Renal cortical epithelial cell (primary cell): ENCODE measurements at regions not wholly inside any gene's neighbourhood (a gene's known extent, or its start where the extent isn't known, plus 50 kb on each side); places are given as distances from the start of the nearest gene placed in this dataset.
A peak's percentile ranks its signal among the peaks of the same experiment; 100 is the strongest.

Experiments
- DNase-seq: peaks from one replicate; pipeline ENCODE4 v3.0.0-alpha.2; 2011; ENCODE audit warnings: low read depth

DNA sequence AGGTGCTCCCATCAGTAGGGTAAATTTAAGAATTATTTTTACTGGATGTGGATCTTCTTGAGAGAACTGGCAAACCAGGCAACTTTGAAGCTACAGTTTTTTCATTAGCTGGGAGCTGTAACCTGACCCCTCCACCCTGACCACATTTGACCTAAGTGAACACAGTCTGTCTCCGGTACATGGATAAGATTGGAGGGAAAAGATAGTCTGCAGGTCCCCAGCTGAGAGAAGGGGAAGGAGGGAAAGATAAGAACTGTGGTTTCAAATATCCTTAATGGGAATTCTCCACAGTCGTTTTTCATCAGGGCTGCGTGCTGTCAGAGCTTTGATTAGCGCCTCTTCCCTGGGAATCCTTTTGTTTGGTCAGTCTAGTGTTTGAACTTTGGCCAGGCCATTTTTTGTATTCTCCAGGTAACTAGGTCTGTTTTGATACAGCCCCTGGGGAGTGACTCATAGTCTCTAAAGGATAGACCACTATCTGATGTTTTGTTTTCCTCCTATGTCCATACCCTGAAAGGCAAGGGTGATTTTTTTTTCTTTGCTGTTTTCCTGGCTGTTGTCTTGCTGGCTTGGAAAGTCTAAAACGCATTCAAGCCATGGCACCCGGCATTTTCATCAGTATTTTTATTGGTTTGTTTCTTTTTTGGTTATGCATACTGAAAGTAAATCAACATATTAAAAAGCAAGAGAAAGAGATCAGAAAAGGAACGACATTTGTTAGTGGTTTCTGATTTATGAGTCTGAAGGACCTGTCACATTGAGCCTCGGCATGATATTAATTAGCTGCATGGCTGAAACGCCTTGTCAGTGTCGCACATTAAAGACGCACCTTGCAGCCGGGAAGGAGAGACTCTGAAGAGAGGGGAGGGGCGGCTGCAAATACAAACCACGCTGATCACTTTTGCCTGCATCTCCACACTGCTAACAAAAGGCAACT lies 183.4 kb upstream of the FN1 start:
- peak; percentile 70 for DNase-seq

DNA sequence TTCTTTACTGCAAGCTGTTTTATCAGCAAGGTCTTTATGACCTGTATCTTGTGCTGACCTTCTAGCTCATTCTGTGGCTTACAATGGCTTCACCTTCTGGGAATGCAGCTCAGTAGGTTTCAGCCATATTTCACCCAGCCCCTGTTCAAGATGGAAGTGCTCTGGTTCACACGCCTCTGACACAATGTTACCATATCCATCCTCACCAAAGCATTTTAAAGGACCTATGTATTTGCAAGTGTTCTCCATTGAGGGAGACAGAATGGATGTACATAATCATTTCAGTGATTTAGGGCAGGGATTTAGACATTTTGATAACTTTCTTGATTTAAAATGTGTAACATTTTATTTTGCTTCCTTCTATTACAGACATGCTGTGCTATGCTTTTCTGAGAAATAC lies 182.3 kb upstream of the FN1 start:
- no peak for DNase-seq

DNA sequence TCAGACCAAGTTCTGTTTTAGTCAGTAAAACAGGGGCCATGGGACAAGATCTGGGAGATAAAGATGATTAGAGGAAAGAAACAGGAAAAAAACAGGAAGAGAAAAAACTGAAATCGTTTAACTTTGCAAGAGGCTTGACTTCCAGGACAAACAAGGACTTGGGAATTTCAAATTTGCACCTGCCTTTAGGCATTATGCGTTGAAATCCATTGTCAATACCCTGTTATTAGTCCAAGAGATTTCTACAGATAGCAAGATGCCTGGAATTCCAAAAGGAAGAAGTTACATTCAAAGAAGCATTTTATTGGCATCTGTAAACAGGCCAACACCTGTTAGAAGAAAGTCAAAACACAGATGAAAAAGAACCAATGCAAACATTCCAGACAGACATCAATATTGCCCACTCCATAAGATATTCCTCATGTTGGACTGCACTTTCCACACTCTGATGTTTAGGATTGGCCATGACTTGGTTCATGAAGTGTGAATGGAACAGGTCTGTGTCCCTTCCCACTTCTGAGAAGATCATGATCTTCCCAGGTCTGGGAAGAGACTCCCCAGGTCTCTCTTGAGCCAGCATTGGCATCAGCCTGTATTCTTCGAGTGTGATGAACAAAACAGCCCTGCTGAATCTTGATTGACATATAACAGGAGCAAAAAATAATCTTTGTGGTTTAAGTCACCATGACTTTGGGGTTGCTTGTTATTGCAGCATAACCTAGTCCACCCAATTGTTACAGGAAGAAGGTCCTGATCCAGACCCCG lies 181.4 kb upstream of the FN1 start:
- no peak for DNase-seq

DNA sequence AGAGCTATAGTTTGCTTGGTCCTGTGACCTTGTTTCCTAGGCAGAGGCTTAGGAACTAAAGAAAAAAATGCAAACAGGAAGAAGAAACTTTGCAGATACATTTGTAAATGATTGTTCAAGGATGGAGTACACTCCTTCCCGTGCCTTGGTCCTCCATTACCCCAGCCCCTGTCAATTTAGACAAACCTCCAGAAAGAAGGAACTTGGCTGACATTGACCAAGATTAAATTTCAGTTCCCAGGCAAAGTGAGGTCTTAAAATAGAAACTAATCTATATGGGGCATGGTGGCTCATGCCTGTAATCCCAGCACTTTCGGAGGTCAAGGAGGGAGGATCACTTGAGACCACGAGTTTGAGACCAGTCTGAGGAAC lies 179.9 kb upstream of the FN1 start:
- DNase-seq = no peak

DNA sequence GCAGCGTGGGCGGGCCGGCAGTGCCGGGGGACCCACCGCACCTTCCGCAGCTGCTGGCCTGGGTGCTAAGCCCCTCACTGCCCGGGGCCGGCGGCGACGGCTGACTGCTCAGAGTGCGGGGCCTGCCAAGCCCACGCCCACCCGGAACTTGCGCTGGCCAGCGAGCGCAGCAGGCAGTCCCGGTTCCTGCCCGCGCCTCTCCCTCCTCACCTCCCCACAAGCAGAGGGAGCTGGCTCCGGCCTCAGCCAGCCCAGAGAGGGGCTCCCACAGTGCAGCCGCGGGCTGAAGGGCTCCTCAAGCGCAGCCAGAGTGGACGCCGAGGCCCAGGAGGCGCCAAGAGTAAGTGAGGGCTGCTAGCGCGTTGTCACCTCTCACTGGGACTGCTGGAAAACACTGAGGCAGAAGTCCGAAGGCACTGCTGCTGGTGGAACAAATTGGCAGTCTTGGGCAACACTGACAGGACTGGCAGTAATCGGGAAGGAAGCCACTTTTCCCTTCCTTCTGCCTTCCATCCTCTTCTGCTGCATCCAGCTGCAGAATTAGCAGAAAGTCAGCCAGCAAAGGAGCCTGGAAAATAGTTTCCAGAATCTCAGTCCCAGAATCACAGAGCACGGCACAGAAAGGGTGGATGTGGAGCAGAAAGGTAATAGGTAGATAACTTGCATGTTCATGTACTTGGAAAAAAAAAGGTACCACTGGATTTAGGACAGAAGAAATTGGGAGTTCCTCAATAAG lies 179.4 kb upstream of the FN1 start:
- no peak for DNase-seq

DNA sequence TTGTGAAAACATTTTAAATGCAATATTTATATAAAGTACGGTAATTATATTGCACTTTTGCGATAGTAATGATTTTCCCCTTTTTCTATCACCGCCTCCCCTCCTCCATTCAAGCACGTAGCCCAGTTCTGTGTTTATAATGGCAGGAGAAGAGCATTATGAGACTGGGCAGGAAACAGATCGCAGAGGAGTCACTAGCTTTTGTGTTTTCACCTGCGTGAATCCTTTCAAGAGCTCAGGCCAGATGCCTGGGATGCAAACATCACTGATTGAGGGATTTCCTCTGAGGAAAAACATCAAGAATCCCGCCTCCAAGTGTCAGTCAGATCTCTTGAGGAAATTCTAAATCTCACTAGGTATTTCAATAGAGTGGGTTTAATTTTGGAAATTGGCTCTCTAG lies 178.4 kb upstream of the FN1 start:
- DNase-seq = no peak

DNA sequence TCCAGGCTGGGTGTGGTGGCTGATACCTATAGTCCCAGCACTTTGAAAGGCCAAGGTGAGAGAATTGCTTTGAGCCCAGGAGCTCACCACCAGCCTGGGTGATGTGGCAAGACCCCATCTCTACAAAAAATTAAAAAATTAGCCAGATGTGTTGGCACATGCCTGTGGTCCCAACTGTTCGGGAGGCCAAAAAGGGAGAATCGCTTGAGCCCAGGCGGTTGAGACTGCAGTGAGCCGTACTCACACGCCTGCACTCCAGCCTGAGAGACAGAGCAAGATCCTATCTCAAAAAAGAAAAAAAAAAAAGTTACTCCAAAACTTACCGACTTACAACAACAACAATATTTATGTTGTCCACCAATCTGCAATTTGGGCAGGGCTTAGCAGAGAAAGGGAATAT lies 178.0 kb upstream of the FN1 start:
- no peak for DNase-seq

DNA sequence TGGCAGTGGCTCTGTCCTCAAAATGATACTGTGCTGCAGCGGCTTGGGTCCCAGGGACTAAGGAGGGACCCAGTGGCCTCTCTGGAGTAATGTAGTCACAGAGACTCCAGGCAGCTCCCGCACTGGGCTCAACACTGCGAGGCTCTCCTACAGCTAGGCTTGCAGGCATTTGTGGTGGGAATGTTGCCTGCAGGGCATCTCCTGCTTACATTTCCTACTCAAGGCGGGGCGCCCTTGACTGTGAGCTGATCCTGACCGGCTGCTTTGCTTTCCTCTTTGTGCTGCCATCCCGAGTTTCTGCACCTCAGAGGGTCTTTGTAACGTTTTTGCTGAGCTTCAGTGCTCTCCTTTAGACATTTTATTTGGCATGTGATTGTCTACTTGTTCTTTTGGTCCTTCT lies 177.4 kb upstream of the FN1 start:
- no peak for DNase-seq

DNA sequence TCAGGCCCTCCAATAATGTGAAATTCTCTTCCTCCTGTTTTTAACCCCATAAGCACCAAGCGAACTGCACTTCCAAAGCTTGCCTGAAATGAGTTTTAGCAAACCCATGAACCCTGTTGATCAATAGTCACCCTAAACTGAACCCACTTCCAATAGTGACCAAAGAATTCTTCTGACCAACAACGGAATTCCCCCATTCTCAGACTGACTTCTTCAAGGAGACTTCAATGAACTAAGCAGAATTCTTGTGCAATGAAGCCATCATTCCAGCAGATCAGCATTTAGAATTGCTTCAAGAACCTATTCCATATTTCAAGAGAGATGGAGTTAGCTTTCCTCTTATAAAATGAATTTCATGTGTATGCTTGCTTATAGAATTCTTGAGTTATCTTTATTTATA lies 176.9 kb upstream of the FN1 start:
- peak; percentile 88 for DNase-seq

DNA sequence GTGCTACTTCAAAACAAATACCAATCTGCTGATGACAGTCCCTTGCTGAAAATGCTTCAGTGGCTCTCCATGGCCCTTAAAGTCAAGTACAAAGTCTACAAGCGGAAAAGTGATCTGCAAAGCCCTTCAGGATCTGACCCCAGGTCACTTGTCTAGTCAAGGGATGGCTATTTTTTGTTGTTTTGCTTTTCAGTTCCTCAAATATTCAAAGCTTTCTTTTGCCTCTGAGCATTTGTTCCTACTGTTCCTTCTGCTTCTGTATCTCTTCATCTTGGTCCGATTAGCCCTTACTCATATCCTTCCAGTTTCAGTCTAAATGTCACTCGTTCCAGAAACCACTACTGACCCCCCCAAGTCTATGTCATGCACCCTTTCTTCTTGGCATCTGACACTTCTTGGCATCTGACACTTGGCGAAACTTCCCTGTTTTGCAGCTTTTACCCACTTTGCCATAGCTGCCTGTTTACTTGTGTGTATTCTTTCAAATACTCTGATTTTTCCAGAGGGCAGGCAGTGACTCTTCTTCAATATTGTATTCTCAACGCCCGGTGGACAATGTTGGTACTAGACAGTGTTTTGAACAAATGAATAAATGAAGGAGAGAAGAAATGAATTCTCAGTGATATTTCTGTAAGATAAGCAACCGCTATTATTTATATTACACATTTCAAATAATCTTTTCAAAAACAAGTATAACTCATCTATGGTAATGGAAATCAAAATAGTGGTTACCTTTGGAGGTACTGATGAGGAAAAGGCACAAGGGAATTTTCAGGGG lies 175.9 kb upstream of the FN1 start:
- DNase-seq = no peak

DNA sequence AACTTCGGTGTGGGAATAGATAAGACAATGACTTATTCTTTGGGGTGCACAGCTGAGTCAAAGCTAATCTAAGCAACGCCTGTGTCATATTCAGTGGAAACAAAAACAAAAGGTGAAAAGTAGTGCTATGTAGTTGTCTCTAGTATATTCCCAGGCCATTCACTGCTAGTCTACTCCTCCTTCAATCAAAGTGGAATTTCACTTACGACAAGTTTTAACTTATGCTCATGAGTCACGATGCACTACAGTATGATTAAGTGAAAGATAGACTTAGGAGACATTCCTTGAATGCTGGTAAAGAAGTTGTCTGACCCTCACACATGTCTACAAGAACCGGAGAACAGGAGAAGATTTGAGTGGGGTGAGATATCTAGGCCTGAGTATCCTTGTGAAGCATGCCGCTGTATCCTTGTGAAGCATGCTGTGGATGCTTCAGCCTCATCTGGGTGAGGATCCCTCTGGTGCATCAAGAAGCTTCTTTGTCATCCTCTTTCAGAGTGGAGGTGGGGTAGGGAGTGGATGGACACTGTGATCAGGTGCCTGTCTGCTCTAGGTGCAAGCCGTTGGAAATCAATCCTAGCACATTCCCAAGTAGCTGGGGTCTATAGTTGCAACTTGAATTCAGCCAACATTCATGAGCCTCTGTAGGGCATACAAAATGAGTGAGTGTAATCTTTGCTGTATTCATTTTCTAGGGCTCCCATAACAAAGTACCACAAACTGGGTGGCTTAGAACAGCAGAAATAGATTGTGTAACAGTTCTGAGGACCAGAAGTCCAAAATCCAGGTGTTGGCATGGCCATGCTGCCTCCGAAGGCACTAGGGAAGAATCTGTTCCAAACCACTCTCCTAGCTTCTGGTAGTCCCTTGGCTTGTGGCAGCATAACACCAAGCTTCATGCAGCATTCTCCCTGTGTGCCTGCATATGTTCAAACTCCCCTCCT lies 173.5 kb upstream of the FN1 start:
- peak; percentile 45 for DNase-seq

DNA sequence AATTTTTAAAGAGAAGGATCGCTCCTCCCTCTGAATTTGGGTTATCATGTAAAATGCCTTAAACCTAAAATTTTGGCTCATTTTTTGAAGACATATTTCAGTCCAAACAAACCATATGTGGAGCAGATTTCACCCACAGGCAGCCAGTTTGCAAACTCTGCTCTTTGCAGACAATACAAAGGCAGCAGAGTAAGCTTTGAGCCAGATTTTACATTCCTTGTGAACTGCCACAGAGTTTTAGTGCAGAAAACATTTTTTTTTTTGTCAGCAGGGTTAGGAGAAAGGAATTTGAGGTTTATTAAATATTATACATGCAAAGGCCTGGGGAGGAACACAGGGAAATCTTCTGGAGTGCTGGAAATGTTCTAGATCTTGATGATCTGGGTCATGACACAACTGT lies 171.9 kb upstream of the FN1 start:
- DNase-seq = no peak

DNA sequence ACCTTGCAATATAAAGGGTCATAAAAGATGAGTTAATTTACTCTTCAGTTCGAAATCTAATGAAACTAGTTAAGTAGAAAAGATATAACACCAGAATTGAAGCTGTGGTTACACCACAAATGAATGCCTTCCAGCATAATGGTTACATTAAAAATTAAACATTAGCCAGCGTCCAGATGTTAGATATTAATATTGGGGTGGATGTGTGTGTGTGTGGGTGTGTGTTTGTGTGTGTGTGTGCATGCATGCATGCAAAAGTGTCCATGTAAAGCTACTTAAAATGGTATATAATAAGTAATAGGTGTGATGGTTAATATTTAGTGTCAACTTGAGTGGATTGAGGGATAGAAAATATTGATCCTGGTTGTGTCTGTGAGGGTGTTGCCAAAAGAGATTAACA lies 170.4 kb upstream of the FN1 start:
- peak; percentile 46 for DNase-seq

DNA sequence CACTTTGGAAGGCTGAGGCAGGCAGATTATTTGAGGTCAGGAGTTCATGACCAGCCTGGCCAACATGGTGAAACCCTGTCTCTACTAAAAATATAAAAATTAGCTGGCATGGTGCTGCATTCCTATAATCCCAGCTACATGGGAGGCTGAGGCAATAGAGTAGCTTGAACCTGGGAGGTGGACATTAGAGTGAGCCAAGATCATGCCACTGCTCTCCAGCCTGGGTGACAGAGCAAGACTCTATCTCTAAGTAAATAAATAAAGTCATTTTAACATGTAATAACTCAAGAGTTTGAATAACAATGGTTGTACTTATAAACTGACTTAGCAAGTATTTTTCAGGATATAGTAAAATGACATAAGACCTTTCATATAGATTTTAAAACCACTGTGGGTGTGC lies 169.3 kb upstream of the FN1 start:
- DNase-seq = no peak

DNA sequence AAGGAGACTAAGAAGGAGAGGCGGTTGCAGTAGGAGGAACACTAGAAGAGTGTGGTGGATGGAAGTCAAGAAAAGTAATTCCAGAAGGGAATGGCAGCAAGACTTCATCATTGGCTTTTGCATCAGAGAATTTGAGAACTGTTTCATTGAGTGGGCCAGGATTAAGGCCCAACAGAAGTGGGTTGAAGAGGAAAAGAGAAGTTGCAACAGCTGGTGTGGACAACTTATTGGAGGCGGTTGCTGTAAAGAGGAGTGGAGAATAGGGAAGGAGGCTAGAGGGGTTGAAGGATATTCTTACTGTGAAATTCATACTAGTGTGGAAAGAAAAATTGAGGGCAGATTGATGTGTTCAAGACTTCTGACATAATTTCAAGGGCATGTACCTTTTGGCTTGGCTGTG lies 168.7 kb upstream of the FN1 start:
- DNase-seq = no peak

DNA sequence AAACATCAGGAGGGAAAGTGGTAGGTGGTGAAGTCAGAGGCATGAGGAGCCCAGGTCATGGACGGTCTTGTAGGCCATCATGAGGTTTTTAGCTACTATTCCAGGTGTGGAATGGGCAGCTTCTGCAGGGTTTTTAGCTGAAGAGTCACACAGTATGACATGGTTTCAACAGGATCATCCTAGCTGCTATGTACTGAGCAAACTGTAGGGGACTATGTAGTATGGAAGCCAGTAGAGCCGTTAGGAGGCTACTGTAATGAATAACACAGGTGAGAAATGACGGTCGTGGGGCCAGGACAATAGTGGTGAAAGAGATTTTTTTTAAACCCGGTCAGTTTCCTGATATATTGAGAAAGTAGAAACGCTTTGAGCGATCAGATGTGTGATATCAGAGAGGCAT lies 167.6 kb upstream of the FN1 start:
- no peak for DNase-seq

DNA sequence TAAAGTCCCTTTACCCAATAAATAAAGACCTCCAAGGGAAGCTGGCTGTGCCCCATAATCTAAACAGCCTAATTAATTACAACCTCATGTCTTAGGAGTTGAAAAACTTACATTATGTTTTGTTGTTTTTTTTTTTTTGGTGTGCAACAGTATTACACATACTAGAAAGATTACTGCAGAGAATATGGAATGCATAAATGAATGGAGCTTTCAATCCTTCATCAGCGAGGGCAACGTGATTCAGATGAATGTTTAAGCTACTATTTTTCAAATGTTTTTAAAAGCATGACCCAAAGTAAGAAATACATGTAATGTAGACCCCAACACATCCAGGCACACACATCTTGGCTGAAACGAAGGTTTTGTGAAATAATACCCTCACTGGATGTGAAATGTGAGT lies 167.1 kb upstream of the FN1 start:
- DNase-seq = no peak

DNA sequence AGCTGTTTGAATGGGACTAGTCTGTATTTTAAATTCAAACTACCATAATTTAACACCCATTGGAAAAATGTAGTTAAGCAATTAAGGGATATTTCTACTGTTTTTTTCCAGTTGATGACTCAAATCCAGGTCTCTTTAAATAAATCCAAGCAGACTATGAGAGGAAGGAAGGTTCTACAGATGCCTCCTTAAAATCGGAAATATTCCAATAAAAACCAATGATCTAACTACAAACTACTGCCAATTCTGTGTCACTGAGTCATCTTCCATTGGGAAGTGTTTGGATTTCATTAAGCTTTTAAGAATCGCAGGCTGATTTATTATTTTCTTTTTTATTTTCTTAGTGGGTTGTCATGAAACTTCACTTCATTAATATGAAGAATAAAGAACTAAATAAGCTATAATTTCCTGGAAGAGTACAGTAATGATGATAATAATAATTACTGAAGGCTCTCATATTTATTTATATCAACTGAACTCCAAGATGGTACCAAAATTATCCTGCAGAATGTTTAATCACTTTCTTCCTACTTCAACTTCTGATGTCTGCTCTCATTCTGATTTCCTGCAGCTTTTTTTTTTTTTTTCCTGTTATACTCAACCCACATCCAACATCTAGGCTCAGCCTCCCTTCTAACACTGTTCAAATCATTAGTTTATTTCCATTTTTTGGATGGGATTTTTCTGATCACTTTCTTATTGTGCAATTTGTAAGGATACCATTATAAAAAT lies 166.3 kb upstream of the FN1 start:
- no peak for DNase-seq

DNA sequence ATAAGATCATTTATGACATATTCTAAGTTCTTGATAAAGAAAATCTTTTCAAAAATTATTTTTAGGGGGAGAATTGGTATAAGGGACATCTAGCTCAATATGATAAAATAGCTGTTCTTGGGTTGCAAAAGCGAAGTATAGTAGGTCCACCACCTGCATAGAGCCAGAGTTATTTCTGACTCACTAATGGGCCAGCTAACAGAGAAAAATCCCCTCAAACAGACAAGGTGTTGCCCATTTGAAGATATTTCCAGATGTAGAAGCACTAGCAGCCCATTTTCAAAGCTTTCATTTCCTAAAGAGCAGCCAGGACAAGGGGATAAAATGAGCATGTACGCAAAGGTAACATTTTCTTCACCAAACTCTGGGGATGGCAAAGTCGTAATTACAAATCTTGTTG lies 165.7 kb upstream of the FN1 start:
- DNase-seq = no peak

DNA sequence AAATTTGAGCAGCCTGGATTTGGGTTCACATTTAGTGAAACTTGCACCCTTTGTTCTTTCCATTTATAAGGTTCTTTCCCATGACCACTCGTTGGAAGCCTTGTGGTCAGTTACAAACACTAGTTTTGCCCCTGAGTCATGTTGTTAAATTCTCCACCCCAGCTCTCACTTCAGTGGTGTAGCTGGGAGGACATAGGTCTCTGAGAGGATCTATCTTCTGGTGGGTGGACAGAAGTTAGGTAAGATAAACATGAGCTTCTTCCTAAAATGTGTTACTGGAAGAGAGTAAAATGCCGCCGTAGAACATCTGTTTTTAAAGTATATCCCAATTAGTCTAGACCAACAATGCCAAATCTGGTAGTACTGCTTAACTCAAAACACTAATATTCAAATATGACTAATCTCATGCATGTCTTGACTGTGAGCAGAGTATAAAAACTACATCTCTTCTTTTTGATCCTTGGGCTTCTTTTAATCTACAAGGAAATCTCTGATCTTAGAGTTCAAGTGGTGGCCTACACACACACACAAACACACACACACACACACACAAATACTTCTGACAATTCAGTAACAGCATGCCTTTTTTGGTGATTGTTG lies 162.6 kb upstream of the FN1 start:
- DNase-seq = peak; percentile 74
